GM18511 (cell line): ENCODE measurements at regions not wholly inside any gene's neighbourhood (a gene's known extent, or its start where the extent isn't known, plus 50 kb on each side); places are given as distances from the start of the nearest gene placed in this dataset.

ENCODE experiments used
- ATAC-seq: cut with Tn5 transposase; IDR thresholded peaks from one replicate; pipeline ENCODE4 v1.9.1; 2021; ENCODE audit warnings: mild to moderate bottlenecking, moderate library complexity; ENCODE audit not compliant: unreplicated experiment

- ATAC-seq, result no peak
Observed at GRCh38 chr7:46203926-46204325, 282.9 kb upstream of the IGFBP3 start.

- ATAC-seq, result no peak
Observed at GRCh38 chr7:46202379-46202778, 281.3 kb upstream of the IGFBP3 start.

GRCh38 chr7:46201961-46202360, 280.9 kb upstream of the IGFBP3 start:
- ATAC-seq, result no peak

- ATAC-seq, result no peak
Observed at GRCh38 chr7:46198701-46199100, 277.6 kb upstream of the IGFBP3 start.

- ATAC-seq, result no peak
Observed at GRCh38 chr7:46197785-46198540, 276.9 kb upstream of the IGFBP3 start.

- ATAC-seq, result no peak
Observed at GRCh38 chr7:46195934-46196333, 274.9 kb upstream of the IGFBP3 start.

- ATAC-seq, result no peak
Observed at GRCh38 chr7:46192271-46192670, 271.2 kb upstream of the IGFBP3 start.

- no peak for ATAC-seq
Observed at GRCh38 chr7:46191776-46192175, 270.7 kb upstream of the IGFBP3 start.

- ATAC-seq, result no peak
Observed at GRCh38 chr7:46191296-46191695, 270.2 kb upstream of the IGFBP3 start.

- ATAC-seq, result no peak
Observed at GRCh38 chr7:46189255-46189790, 268.3 kb upstream of the IGFBP3 start.

- no peak for ATAC-seq
Observed at GRCh38 chr7:46186131-46186530, 265.1 kb upstream of the IGFBP3 start.

GRCh38 chr7:46179061-46179610, 258.1 kb upstream of the IGFBP3 start:
- no peak for ATAC-seq

GRCh38 chr7:46178661-46179060, 257.6 kb upstream of the IGFBP3 start:
- ATAC-seq, result no peak

GRCh38 chr7:46177821-46178220, 256.7 kb upstream of the IGFBP3 start:
- ATAC-seq, result no peak

GRCh38 chr7:46175221-46175620, 254.1 kb upstream of the IGFBP3 start:
- ATAC-seq, result no peak

GRCh38 chr7:46174196-46174580, 253.1 kb upstream of the IGFBP3 start:
- ATAC-seq, result no peak

GRCh38 chr7:46173476-46174195, 252.6 kb upstream of the IGFBP3 start:
- ATAC-seq, result no peak

GRCh38 chr7:46170792-46171191, 249.7 kb upstream of the IGFBP3 start:
- no peak for ATAC-seq

- ATAC-seq, result no peak
Observed at GRCh38 chr7:46170021-46170420, 248.9 kb upstream of the IGFBP3 start.

GRCh38 chr7:46169384-46169755, 248.3 kb upstream of the IGFBP3 start:
- no peak for ATAC-seq

- ATAC-seq, result no peak
Observed at GRCh38 chr7:46168671-46169383, 247.8 kb upstream of the IGFBP3 start.
